GM23338 (cell line): ENCODE measurements at regions not wholly inside any gene's neighbourhood (a gene's known extent, or its start where the extent isn't known, plus 50 kb on each side); places are given as distances from the start of the nearest gene placed in this dataset.
A peak's percentile ranks its signal among the peaks of the same experiment; 100 is the strongest.

Experiments used
- ATAC-seq: fragments of 200-7000 bp; cut with Tn5 transposase; 3 replicates; pipeline ENCODE4 v1.9.1; 2020
- DNase-seq: peaks from one replicate; pipeline ENCODE4 v3.0.0-alpha.2; 2015; ENCODE audit warnings: low spot score
- H2AFZ ChIP-seq: fragments of 200-600 bp; sonication (generic); 2 replicates; pipeline ENCODE4 v1.8.0; 2016; ENCODE audit warnings: antibody characterized with exemption, mild to moderate bottlenecking, moderate library complexity
- H3F3A ChIP-seq: fragments of 200-600 bp; sonication (generic); replicated peaks from 2 replicates; pipeline ENCODE4 v1.8.0; 2017; ENCODE audit warnings: antibody characterized with exemption, mixed run types, low read depth
- H3K27ac ChIP-seq: fragments of 200-600 bp; sonication (generic); 2 replicates; pipeline ENCODE4 v1.6.1; 2016; ENCODE audit warnings: low read depth
- H3K27me3 ChIP-seq: fragments of 200-600 bp; sonication (generic); 2 replicates; pipeline ENCODE4 v1.8.0; 2016; ENCODE audit warnings: mild to moderate bottlenecking, mixed run types, moderate library complexity; ENCODE audit not compliant: insufficient read depth
- H3K36me3 ChIP-seq: fragments of 200-600 bp; sonication (generic); 2 replicates; pipeline ENCODE4 v1.8.0; 2016; ENCODE audit warnings: mild to moderate bottlenecking; ENCODE audit not compliant: insufficient read depth
- H3K4me1 ChIP-seq: fragments of 200-600 bp; sonication (generic); 2 replicates; pipeline ENCODE4 v1.8.0; 2016; ENCODE audit warnings: mild to moderate bottlenecking, moderate library complexity; ENCODE audit not compliant: insufficient read depth
- H3K4me2 ChIP-seq: fragments of 200-600 bp; sonication (generic); 2 replicates; pipeline ENCODE4 v1.7.1; 2017; ENCODE audit warnings: mixed run types
- H3K4me3 ChIP-seq: fragments of 200-600 bp; sonication (generic); 2 replicates; pipeline ENCODE4 v1.6.1; 2016; ENCODE audit warnings: mixed run types
- H3K79me2 ChIP-seq: fragments of 200-600 bp; sonication (generic); replicated peaks from 2 replicates; pipeline ENCODE4 v1.8.0; 2017; ENCODE audit warnings: mild to moderate bottlenecking; ENCODE audit not compliant: insufficient read depth
- H3K9me2 ChIP-seq: fragments of 200-600 bp; sonication (generic); 2 replicates; pipeline ENCODE4 v1.8.0; 2017; ENCODE audit not compliant: insufficient read depth
- H4K20me1 ChIP-seq: fragments of 200-600 bp; sonication (generic); replicated peaks from 2 replicates; pipeline ENCODE4 v1.8.0; 2017; ENCODE audit warnings: mild to moderate bottlenecking; ENCODE audit not compliant: insufficient read depth
- H3K27ac Mint-ChIP-seq: 2 replicates; pipeline ENCODE4 v1.8.0; 2020; ENCODE audit warnings: inconsistent platforms, mild to moderate bottlenecking, moderate library complexity, mixed read lengths
- H3K27me3 Mint-ChIP-seq: 3 replicates; pipeline ENCODE4 v1.8.0; 2022; ENCODE audit warnings: low read depth, mild to moderate bottlenecking, moderate library complexity, mixed read lengths, inconsistent platforms; ENCODE audit not compliant: insufficient read depth, poor library complexity
- H3K36me3 Mint-ChIP-seq: 3 replicates; pipeline ENCODE4 v1.8.0; 2021; ENCODE audit warnings: low read depth, mild to moderate bottlenecking, inconsistent platforms, moderate library complexity, mixed read lengths
- H3K4me1 Mint-ChIP-seq: 3 replicates; pipeline ENCODE4 v1.8.0; 2020; ENCODE audit warnings: mild to moderate bottlenecking, inconsistent platforms, mixed read lengths
- H3K4me3 Mint-ChIP-seq: 3 replicates; pipeline ENCODE4 v1.8.0; 2021; ENCODE audit warnings: moderate library complexity, mild to moderate bottlenecking, inconsistent platforms, mixed read lengths
- H3K9me3 Mint-ChIP-seq: 3 replicates; pipeline ENCODE4 v1.8.0; 2020; ENCODE audit warnings: moderate library complexity, mild to moderate bottlenecking, inconsistent platforms, mixed read lengths
- CREB1 ChIP-seq: fragments of 250-450 bp; sonication (Bioruptor Pico); IDR thresholded peaks from 2 replicates; pipeline ENCODE4 v1.5.0; 2020; ENCODE audit warnings: low read depth, mild to moderate bottlenecking, moderate library complexity
- CTCF ChIP-seq, 2 experiments: fragments of 200-600 bp in 1 of 2; sonication (generic) in 1 of 2; conservative IDR thresholded peaks; 2 replicates each; pipeline versions ENCODE4 v1.5.1 to v1.6.1; 2016 to 2017; ENCODE audit warnings: antibody characterized with exemption in 2 of 2, low read depth in 2 of 2, mild to moderate bottlenecking in 2 of 2, moderate library complexity in 1 of 2
- EZH2 ChIP-seq: fragments of 200-600 bp; sonication (generic); IDR thresholded peaks from one replicate; pipeline ENCODE4 v1.8.0; 2017; ENCODE audit warnings: antibody characterized with exemption, mild to moderate bottlenecking, low read depth; ENCODE audit not compliant: unreplicated experiment
- EZH2phosphoT487 ChIP-seq: fragments of 200-600 bp; sonication (generic); IDR thresholded peaks from one replicate; pipeline ENCODE4 v1.8.1; 2018; ENCODE audit warnings: antibody characterized with exemption; ENCODE audit not compliant: unreplicated experiment
- JUNB ChIP-seq: IDR thresholded peaks from one replicate; pipeline ENCODE4 v1.6.1; 2016; ENCODE audit warnings: antibody characterized with exemption; ENCODE audit not compliant: unreplicated experiment
- NANOG ChIP-seq: IDR thresholded peaks from 2 replicates; pipeline ENCODE4 v1.6.1; 2016; ENCODE audit warnings: antibody characterized with exemption, borderline replicate concordance
- REST ChIP-seq: IDR thresholded peaks from one replicate; pipeline ENCODE4 v1.6.1; 2018; ENCODE audit warnings: antibody characterized with exemption; ENCODE audit not compliant: unreplicated experiment
- STAT1 ChIP-seq: IDR thresholded peaks from one replicate; pipeline ENCODE4 v1.6.1; 2016; ENCODE audit warnings: antibody characterized with exemption; ENCODE audit not compliant: unreplicated experiment
- ZNF331 ChIP-seq: fragments of 250-450 bp; sonication (Bioruptor Pico); IDR thresholded peaks from 2 replicates; pipeline ENCODE4 v1.5.0; 2020; ENCODE audit warnings: low read depth, mild to moderate bottlenecking, moderate library complexity
- TF ChIP-seq, protein P1 (sequence below): IDR thresholded peaks from 2 replicates; pipeline ENCODE4 v1.6.1; 2016; ENCODE audit warnings: antibody characterized with exemption
- TF ChIP-seq, protein P2 (sequence below): fragments of 250-450 bp; sonication (Bioruptor Pico); IDR thresholded peaks from 2 replicates; pipeline ENCODE4 v1.5.0; 2020; ENCODE audit warnings: mild to moderate bottlenecking, moderate library complexity

DNA sequence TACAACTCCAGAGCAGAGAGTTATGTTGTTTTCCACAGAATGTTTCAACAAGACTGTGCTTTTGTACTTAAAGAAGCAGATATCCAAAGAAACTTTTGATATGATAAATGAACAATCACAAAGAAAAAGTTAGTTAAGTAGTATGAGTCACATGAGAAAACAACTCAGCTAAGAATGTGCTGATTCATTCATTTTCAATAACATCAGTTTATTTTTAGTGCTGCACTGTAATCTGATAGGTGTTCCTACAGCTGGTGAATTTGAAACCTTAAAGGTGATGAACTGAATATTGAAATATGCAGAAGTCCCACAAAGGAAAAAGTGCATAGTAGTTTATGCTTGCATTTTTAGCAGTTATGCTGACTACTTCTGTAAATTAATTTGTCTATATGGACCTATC lies 180.3 kb upstream of the TENM3 start:
- DNase-seq (no peak), ATAC-seq (no peak)
- no peak overlapping the region for H2AFZ ChIP-seq

More for the DNA sequence above, 180.3 kb upstream of the TENM3 start:
- Histone ChIP-seq H3K27me3 (no peaks in the 10 kb centered on the region), H3F3A (no peaks in the 10 kb centered on the region), H3K9me2 (no peaks in the 10 kb centered on the region), H3K4me2 (peak overlapping the region; percentile 15; the same call in 1 of the 2 replicates), H3K27ac (peak overlapping the region; percentile 2; the same call in 1 of the 2 replicates), H4K20me1 (no peaks in the 10 kb centered on the region), H3K4me3 (no peak overlapping the region), H3K36me3 (no peaks in the 10 kb centered on the region), H3K4me1 (peaks cover 13% of the 10 kb centered on the region), H3K79me2 (no peaks in the 10 kb centered on the region)
- Mint-ChIP-seq H3K27me3 (no peaks in the 10 kb centered on the region), H3K4me1 (peaks cover 18% of the 10 kb centered on the region), H3K9me3 (peaks cover 21% of the 10 kb centered on the region), H3K36me3 (peaks cover 25% of the 10 kb centered on the region), H3K27ac (peak overlapping the region; percentile 96), H3K4me3 (no peak overlapping the region)
- no peak for TF ChIP-seq REST
- no peak for TF ChIP-seq EZH2phosphoT487
- TF ChIP-seq EZH2: no peak
- TF ChIP-seq, protein P1, sequence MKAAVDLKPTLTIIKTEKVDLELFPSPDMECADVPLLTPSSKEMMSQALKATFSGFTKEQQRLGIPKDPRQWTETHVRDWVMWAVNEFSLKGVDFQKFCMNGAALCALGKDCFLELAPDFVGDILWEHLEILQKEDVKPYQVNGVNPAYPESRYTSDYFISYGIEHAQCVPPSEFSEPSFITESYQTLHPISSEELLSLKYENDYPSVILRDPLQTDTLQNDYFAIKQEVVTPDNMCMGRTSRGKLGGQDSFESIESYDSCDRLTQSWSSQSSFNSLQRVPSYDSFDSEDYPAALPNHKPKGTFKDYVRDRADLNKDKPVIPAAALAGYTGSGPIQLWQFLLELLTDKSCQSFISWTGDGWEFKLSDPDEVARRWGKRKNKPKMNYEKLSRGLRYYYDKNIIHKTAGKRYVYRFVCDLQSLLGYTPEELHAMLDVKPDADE: no peak
- no peak for TF ChIP-seq ZNF331 (CRISPR knock-in tag)
- TF ChIP-seq NANOG: no peak
- no peak for TF ChIP-seq CREB1
- TF ChIP-seq STAT1: no peak
- no peak for TF ChIP-seq JUNB
- TF ChIP-seq, protein P2, sequence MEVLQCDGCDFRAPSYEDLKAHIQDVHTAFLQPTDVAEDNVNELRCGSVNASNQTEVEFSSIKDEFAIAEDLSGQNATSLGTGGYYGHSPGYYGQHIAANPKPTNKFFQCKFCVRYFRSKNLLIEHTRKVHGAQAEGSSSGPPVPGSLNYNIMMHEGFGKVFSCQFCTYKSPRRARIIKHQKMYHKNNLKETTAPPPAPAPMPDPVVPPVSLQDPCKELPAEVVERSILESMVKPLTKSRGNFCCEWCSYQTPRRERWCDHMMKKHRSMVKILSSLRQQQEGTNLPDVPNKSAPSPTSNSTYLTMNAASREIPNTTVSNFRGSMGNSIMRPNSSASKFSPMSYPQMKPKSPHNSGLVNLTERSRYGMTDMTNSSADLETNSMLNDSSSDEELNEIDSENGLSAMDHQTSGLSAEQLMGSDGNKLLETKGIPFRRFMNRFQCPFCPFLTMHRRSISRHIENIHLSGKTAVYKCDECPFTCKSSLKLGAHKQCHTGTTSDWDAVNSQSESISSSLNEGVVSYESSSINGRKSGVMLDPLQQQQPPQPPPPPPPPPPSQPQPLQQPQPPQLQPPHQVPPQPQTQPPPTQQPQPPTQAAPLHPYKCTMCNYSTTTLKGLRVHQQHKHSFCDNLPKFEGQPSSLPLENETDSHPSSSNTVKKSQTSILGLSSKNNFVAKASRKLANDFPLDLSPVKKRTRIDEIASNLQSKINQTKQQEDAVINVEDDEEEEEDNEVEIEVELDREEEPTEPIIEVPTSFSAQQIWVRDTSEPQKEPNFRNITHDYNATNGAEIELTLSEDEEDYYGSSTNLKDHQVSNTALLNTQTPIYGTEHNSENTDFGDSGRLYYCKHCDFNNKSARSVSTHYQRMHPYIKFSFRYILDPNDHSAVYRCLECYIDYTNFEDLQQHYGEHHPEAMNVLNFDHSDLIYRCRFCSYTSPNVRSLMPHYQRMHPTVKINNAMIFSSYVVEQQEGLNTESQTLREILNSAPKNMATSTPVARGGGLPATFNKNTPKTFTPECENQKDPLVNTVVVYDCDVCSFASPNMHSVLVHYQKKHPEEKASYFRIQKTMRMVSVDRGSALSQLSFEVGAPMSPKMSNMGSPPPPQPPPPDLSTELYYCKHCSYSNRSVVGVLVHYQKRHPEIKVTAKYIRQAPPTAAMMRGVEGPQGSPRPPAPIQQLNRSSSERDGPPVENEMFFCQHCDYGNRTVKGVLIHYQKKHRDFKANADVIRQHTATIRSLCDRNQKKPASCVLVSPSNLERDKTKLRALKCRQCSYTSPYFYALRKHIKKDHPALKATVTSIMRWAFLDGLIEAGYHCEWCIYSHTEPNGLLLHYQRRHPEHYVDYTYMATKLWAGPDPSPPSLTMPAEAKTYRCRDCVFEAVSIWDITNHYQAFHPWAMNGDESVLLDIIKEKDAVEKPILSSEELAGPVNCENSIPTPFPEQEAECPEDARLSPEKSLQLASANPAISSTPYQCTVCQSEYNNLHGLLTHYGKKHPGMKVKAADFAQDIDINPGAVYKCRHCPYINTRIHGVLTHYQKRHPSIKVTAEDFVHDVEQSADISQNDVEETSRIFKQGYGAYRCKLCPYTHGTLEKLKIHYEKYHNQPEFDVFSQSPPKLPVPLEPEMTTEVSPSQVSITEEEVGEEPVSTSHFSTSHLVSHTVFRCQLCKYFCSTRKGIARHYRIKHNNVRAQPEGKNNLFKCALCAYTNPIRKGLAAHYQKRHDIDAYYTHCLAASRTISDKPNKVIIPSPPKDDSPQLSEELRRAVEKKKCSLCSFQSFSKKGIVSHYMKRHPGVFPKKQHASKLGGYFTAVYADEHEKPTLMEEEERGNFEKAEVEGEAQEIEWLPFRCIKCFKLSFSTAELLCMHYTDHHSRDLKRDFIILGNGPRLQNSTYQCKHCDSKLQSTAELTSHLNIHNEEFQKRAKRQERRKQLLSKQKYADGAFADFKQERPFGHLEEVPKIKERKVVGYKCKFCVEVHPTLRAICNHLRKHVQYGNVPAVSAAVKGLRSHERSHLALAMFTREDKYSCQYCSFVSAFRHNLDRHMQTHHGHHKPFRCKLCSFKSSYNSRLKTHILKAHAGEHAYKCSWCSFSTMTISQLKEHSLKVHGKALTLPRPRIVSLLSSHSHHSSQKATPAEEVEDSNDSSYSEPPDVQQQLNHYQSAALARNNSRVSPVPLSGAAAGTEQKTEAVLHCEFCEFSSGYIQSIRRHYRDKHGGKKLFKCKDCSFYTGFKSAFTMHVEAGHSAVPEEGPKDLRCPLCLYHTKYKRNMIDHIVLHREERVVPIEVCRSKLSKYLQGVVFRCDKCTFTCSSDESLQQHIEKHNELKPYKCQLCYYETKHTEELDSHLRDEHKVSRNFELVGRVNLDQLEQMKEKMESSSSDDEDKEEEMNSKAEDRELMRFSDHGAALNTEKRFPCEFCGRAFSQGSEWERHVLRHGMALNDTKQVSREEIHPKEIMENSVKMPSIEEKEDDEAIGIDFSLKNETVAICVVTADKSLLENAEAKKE (CRISPR knock-in tag): no peak
- no peak for TF ChIP-seq CTCF (conservative IDR thresholded peaks at IDR 0.05; ENCODE audit: low read depth in 2 of 2)
